Choroid plexus epithelial cell (primary cell): ENCODE measurements at regions not wholly inside any gene's neighbourhood (a gene's known extent, or its start where the extent isn't known, plus 50 kb on each side); places are given as distances from the start of the nearest gene placed in this dataset.
"Not testable (repeated sequence)": the region's sequence is repeated elsewhere in the genome, so short reads cannot be mapped to it uniquely, and the experiment has no call there.

ENCODE experiments used
- DNase-seq: peaks from one replicate; pipeline ENCODE4 v3.0.0-alpha.2; 2010; ENCODE audit warnings: low read depth
- H3K4me3 ChIP-seq: 2 replicates; pipeline ENCODE4 v1.5.1; 2011; ENCODE audit warnings: low read depth, mild to moderate bottlenecking, control low read depth, low read length, moderate library complexity
- CTCF ChIP-seq: conservative IDR thresholded peaks from 2 replicates; pipeline ENCODE4 v1.5.1; 2011; ENCODE audit warnings: low read depth, mild to moderate bottlenecking, control low read depth, inconsistent platforms, low read length, moderate library complexity

- no peak for DNase-seq
- no peak for TF ChIP-seq CTCF
- H3K4me3 ChIP-seq = no peak overlapping the region
Observed at GRCh38 chr6:40832691-40833090, 206.3 kb downstream of the UNC5CL start.

GRCh38 chr6:40831381-40831780 is 207.6 kb downstream of the UNC5CL start:
- H3K4me3 ChIP-seq = no peak overlapping the region
- no peak for DNase-seq
- TF ChIP-seq CTCF = no peak

- DNase-seq = peak; percentile 16
Observed at GRCh38 chr6:40825102-40825501, 213.9 kb downstream of the UNC5CL start.

GRCh38 chr6:40823917-40824891 is 214.8 kb downstream of the UNC5CL start:
- H3K4me3 ChIP-seq = not testable (repeated sequence)
- DNase-seq = peak; percentile 76
- TF ChIP-seq CTCF = peak; percentile 79

More at GRCh38 chr6:40825102-40825501, 213.9 kb downstream of the UNC5CL start:
- no peak overlapping the region for H3K4me3 ChIP-seq
- TF ChIP-seq CTCF = no peak

GRCh38 chr6:40822619-40823018 is 216.4 kb downstream of the UNC5CL start:
- no peak overlapping the region for H3K4me3 ChIP-seq
- no peak for TF ChIP-seq CTCF
- DNase-seq = no peak

GRCh38 chr6:40819182-40819834 is 219.7 kb downstream of the UNC5CL start:
- DNase-seq = no peak
- no peak for TF ChIP-seq CTCF
- H3K4me3 ChIP-seq = no peak overlapping the region
